ENCODE measurements at regions not wholly inside any gene's neighbourhood (a gene's known extent, or its start where the extent isn't known, plus 50 kb on each side); places are given as distances from the start of the nearest gene placed in this dataset.

DNA sequence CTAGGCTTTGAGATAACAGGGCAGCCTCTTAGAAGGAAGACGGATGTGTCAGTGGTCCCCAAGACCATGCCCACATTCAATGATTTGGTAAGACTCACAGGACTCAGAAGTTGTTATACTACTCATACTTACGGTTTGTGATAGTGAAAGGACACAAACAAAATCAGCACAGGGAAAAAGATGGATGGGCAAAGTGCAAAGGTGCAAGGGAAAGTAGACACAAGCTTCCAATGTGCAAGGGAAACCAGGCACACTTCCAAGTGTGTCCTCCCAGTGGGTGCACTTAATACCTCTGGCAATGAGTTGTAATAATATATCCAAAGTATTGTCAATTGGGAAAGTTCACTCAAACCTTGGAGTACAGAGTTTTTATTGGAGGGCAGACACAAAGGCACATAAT, 53.8 kb upstream of the VCX start:
- FAIRE-seq: no peak

DNA sequence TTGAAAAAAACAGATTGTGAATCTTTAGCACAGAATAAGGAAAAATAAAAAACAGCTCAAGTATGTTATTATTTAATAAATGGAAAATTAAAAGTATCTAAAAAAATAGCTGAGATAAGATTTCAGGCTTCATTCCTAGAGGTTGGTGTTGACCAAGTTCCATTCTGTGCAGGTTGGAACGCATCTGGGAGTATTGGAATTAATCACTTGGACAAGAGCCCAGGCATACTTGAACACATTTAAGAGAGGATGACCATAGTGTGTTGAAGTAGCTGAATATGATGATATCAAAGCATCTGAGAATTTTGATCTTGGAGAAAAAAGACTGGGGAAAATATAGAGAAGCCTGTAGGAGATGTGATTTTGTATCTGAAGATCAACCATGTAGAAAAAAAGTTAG, 54.6 kb upstream of the VCX start:
- no peak for FAIRE-seq

DNA sequence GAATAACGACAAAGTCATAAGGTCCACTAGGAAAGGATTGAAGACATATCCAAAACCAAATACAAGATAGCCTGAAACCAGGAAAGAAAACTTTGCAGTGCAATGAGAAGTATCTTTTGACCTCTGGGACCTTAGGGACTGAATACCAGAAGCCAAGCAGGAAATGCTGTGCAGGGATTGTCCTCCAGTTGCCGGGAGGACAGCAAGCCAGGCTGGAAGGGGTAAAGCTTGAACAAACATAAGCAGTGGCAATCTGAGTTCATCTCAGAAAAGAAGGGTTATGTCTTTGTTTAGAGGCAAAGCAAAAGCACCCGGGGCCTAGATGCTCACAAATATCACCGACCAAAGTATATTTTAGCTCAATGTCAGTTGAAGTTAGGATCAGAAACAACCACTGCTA, 55.3 kb upstream of the VCX start:
- no peak for FAIRE-seq

DNA sequence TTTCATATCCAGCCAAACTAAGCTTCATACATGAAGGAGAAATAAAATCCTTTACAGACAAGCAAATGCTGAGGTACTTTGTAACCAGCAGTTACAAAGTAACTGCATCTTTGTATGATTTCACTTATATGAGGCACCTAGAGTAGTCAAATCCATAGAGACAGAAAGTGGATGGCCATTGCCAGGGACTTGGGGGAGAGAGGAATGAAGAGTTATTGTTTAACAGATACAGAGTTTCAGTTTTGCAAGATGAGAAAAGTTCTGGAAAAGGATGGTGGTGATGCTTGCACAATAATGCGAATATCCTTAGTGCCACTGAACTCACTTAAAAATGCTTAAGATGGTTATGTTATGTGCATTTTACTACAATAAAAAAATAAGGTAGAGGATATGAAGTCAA, 58.4 kb upstream of the VCX start:
- FAIRE-seq: no peak

DNA sequence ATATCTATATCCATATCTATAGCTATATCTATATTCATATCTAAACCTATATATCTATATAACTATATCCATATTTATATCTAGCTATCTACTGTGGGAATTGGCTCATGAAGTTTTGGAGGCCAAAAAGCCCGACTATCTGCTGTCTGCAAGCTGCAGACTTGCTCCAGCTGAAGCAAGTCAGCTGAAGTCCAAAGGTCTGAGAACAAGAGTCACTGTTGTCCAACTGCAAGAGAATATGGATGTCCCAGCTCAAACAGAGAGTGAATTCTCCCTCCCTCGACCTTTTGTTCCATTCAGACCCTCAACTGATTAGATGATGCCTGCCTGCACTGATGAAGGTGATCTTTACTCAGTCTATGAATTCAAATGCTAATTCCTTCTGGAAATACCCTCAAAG, 63.3 kb upstream of the VCX start:
- no peak for FAIRE-seq

DNA sequence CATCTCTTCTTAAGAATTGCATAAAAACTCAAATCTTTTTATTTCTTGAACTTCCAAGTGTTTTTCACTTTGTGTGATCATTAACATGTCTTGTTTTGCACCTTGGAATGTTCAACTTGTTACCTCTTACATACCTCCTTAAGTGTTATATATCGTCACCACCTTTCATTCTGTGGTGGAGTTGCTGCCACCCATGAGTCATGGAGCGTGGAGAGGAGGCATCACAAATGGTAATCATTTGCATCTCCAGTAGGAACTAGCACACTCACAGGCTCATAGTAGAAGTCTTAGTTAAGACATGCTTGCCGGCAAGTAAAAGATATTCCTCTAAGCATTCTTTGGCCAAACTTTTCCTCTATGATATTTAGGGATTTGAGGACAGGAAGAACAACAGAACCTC, 67.0 kb upstream of the VCX start:
- FAIRE-seq: no peak

GRCh38 chrX:7771788-7772438, 71.1 kb upstream of the VCX start:
- FAIRE-seq: peak; percentile 38

DNA sequence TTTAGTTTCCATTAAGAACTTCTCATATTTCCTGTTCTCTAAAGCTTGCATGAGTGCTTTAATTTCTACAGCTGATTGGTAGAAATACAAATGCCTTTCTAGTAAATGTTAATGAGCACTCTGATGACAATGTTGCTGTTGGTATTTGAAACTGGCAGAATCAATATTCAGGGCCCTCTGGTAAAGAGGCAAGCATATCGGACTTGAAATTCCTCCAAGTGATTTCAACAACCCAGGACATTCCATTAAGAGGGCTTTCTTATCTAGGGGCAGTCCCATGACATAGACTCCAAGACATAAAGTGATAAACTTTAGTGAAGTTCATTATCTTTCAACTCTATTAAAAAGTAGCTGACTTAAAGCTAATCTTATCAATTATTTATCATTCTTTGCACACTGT, 83.1 kb upstream of the VCX start:
- FAIRE-seq: no peak

- no peak for FAIRE-seq
Observed at GRCh38 chrX:7746856-7747255, 96.1 kb upstream of the VCX start.

DNA sequence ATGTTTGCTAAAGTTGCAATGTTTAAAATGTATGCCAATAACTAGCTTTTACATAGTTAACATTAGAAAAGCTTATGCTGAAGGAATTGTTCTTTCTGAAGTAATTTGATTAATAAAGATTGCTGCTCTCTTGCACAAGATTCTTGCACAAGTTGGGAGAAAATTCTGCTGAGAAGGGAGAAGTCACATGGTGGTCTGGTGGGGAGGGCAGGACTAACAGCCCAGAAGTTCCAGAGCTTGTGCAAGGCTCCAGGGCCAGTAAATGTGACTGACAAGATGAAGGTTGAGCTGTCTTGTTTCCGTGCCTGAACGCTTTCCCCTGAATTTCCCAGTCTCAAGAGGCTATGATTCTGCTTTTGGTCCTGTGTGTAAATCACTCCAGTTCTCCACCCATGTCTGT, 112.9 kb upstream of the VCX start:
- no peak for FAIRE-seq

DNA sequence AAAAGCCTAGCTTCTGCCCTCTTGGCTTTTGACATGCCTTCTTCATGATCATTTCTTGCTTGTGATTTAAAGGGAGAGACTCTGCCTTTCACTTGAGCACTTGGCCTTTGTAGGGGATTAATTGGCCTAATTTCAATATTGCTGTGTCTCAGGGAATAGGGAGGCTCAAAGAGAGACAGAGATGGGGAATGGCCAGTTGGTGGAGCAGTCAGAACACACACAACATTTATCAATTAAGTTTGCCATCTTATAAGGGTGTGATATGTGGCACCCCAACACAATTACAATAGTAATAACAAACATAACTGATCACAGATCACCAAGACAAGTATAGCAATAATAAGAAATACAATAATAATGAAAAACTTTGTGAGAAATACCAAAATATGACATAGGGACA, 122.5 kb upstream of the VCX start:
- FAIRE-seq: no peak

GRCh38 chrX:7714351-7714750, 128.6 kb upstream of the VCX start:
- no peak for FAIRE-seq

DNA sequence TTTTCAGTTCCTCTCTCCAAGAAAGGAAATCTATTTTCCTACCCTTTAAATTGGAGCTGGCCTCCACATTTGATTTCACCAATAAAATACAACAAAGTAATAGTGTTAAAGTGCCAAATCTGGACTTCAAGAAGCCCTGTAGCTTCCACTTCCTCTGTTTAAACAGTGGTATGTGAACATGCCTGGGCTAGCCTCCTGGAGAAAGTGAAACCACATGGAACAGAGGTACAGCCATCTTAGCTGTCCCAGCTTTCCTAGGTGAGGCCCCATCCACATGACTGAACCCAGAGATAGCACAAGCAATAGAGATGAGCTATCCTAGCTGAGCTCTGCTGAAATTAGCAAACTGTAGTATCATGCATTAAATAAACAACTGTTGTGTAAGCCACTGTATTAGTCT, 131.8 kb upstream of the VCX start:
- no peak for FAIRE-seq

- no peak for FAIRE-seq
Observed at GRCh38 chrX:7709845-7710244, 133.1 kb upstream of the VCX start.

GRCh38 chrX:7706032-7706431, 136.9 kb upstream of the VCX start:
- FAIRE-seq: no peak

DNA sequence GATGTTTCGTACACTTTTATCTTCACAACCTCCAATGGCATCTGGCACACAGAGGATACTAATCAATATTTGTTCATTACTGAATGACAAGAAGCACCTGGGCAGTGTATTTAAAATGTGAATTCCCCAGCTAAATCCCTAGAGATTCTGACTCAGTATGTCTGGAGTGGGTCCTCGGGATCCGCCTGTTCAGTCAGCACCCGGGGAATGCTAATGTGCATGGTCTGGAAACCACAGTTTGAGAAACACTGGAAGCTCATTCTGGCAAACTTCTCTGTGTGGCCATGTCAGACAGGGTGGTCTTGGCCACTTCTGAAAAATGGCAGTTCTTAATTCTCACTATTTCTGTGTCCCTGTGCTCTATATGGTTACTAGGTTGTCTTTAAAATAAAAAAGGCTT, 138.8 kb upstream of the VCX start:
- no peak for FAIRE-seq

GRCh38 chrX:7698248-7698647, 144.7 kb upstream of the VCX start:
- FAIRE-seq: peak; percentile 93

GRCh38 chrX:7690842-7691241, 152.1 kb upstream of the VCX start:
- FAIRE-seq: no peak

GRCh38 chrX:7689791-7690412, 153.1 kb upstream of the VCX start:
- FAIRE-seq: peak; percentile 78

GRCh38 chrX:7680181-7680580, 162.8 kb upstream of the VCX start:
- FAIRE-seq: no peak

DNA sequence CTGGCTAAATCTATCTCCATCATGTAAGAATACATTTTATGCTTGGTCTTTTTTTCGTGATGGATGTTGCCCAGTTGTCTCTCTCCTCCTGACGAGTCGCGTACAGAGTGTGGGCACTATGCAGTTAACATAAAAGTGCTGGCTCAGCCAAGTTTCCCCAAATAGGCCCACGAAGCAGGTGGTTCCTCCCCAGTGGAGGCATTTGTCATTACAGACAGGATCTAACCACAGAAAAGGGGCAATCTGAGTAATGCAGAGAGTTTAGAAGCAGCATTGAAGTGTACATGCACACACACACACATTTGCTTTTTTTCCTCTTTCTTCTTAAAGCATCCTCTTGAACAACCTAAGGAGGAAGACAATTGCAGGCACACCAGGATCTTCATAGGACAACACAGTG, 188.7 kb upstream of the VCX start:
- no peak for FAIRE-seq

DNA sequence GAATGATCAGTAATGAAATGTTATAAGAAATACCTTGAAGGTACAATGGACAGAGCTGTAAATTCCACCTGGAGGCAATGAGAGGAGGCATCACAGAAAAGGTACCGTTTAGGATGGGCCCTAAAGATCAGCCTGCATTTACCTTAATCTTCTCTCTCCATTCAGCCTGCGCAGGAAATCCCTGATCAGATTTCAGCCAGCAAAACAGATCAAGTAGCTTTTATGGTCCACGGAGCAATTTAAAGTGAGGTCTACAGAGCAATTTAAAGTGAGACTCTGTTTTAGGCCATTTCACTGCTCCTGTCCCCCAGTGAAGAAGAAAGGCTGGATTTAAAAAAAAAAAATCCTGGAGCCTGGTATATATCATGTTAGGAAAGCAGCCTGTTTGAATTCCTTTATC, 195.1 kb upstream of the VCX start:
- no peak for FAIRE-seq

DNA sequence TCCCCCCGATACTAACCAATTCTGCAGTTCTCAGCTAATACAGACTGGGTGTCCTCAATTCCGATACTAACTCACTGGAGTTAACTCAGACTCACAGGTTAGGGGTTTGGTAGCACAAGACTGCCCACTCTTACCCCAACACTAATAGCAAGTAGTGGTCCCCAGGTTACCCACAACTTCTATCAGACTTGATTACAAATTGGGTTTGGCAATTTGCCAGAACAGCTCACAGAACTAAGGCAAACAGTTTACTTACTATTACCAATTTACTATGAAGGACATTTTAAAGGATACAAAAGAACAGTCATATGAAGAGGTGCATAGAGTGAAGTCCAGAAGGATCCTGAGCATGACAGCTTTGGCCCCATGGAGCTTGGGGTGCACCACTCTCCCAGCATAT, 201.8 kb upstream of the VCX start:
- FAIRE-seq: no peak

DNA sequence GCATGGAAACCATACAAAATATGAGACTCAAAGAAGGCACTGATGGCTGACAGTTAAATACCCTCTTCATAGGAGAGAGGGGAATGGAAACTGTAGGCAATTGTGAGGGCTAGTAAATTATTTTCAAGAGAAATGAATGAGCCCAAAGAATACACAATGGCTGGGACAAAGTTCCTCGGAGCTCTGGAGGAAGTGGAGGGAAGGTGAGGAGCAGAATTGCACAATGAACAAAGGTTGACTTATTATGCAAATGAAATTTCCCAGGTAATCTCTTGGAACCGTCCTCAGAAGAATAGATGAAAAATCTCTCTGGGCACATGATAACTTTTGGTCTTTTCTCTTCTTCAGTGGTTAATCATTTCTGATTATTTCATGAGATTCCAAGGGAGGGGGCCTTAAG, 202.6 kb upstream of the VCX start:
- FAIRE-seq: no peak

GRCh38 chrX:7638078-7638710, 204.8 kb upstream of the VCX start:
- FAIRE-seq: no peak

All from colon (tissue), 2 donors.